HG03196 (cell line): ENCODE measurements at regions not wholly inside any gene's neighbourhood (a gene's known extent, or its start where the extent isn't known, plus 50 kb on each side); places are given as distances from the start of the nearest gene placed in this dataset.
"Not testable (repeated sequence)": the region's sequence is repeated elsewhere in the genome, so short reads cannot be mapped to it uniquely, and the experiment has no call there.

Source experiments
- ATAC-seq: cut with Tn5 transposase; IDR thresholded peaks from one replicate; pipeline ENCODE4 v1.9.1; 2021; ENCODE audit not compliant: unreplicated experiment

GRCh38 chr9:19656704-19657103 is 132.1 kb downstream of the SLC24A2 start:
- no peak for ATAC-seq

- no peak for ATAC-seq
Measured at GRCh38 chr9:19651681-19652080, 137.2 kb downstream of the SLC24A2 start.

- no peak for ATAC-seq
Measured at GRCh38 chr9:19650312-19650711, 138.5 kb downstream of the SLC24A2 start.

- no peak for ATAC-seq
Measured at GRCh38 chr9:19649336-19650041, 139.3 kb downstream of the SLC24A2 start.

GRCh38 chr9:19648672-19649071 is 140.2 kb downstream of the SLC24A2 start:
- no peak for ATAC-seq

- no peak for ATAC-seq
Measured at GRCh38 chr9:19643875-19644274, 145.0 kb downstream of the SLC24A2 start.

- no peak for ATAC-seq
Measured at GRCh38 chr9:19642256-19642655, 146.6 kb downstream of the SLC24A2 start.

GRCh38 chr9:19641046-19641445 is 147.8 kb downstream of the SLC24A2 start:
- ATAC-seq: no peak

- ATAC-seq: no peak
Measured at GRCh38 chr9:19640014-19640413, 148.8 kb downstream of the SLC24A2 start.

GRCh38 chr9:19637084-19637483 is 151.8 kb downstream of the SLC24A2 start:
- no peak for ATAC-seq

GRCh38 chr9:19634881-19635280 is 154.0 kb downstream of the SLC24A2 start:
- no peak for ATAC-seq

- ATAC-seq: no peak
Measured at GRCh38 chr9:19631181-19631580, 157.7 kb downstream of the SLC24A2 start.

GRCh38 chr9:19630760-19631159 is 158.1 kb downstream of the SLC24A2 start:
- no peak for ATAC-seq

GRCh38 chr9:19629488-19629887 is 159.3 kb downstream of the SLC24A2 start:
- no peak for ATAC-seq

- ATAC-seq: not testable (repeated sequence)
Measured at GRCh38 chr9:19625426-19625825, 163.4 kb downstream of the SLC24A2 start.

GRCh38 chr9:19624519-19624918 is 164.3 kb downstream of the SLC24A2 start:
- ATAC-seq: no peak

- no peak for ATAC-seq
Measured at GRCh38 chr9:19623941-19624340, 164.9 kb downstream of the SLC24A2 start.

GRCh38 chr9:19620326-19620725 is 168.5 kb downstream of the SLC24A2 start:
- ATAC-seq: no peak

- no peak for ATAC-seq
Measured at GRCh38 chr9:19619221-19619620, 169.6 kb downstream of the SLC24A2 start.

- no peak for ATAC-seq
Measured at GRCh38 chr9:19618816-19619215, 170.0 kb downstream of the SLC24A2 start.

- no peak for ATAC-seq
Measured at GRCh38 chr9:19615036-19615624, 173.7 kb downstream of the SLC24A2 start.

GRCh38 chr9:19614294-19614693 is 174.5 kb downstream of the SLC24A2 start:
- no peak for ATAC-seq

GRCh38 chr9:19600538-19600937 is 188.3 kb downstream of the SLC24A2 start:
- no peak for ATAC-seq
